Body of pancreas (tissue), 4 donors: ENCODE measurements at regions not wholly inside any gene's neighbourhood (a gene's known extent, or its start where the extent isn't known, plus 50 kb on each side); places are given as distances from the start of the nearest gene placed in this dataset.

Experiments used
- POLR2A ChIP-seq, 3 donors: fragments of 450-650 bp; IDR thresholded peaks; one replicate each; pipeline ENCODE4 v1.6.1; 2016; ENCODE audit warnings: antibody characterized with exemption in 3 of 3, mild to moderate bottlenecking in 2 of 3
- TF ChIP-seq, protein P1 (sequence below), 7 experiments: fragments of 450-650 bp in 4 of 7; fragments of 200-600 bp in 3 of 7; sonication (generic) in 3 of 7; IDR thresholded peaks; one replicate each; pipeline ENCODE4 v1.5.1; 2016 to 2019; ENCODE audit warnings: antibody characterized with exemption in 7 of 7

GRCh38 chr22:48798281-48799226 is 1029.1 kb downstream of the BRD1 start:
- TF ChIP-seq, protein P1, sequence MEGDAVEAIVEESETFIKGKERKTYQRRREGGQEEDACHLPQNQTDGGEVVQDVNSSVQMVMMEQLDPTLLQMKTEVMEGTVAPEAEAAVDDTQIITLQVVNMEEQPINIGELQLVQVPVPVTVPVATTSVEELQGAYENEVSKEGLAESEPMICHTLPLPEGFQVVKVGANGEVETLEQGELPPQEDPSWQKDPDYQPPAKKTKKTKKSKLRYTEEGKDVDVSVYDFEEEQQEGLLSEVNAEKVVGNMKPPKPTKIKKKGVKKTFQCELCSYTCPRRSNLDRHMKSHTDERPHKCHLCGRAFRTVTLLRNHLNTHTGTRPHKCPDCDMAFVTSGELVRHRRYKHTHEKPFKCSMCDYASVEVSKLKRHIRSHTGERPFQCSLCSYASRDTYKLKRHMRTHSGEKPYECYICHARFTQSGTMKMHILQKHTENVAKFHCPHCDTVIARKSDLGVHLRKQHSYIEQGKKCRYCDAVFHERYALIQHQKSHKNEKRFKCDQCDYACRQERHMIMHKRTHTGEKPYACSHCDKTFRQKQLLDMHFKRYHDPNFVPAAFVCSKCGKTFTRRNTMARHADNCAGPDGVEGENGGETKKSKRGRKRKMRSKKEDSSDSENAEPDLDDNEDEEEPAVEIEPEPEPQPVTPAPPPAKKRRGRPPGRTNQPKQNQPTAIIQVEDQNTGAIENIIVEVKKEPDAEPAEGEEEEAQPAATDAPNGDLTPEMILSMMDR (IDR thresholded peaks at IDR 0.05) = no peak
- TF ChIP-seq POLR2A (IDR thresholded peaks at IDR 0.05) = no peak
